H1 (cell line): ENCODE measurements at regions not wholly inside any gene's neighbourhood (a gene's known extent, or its start where the extent isn't known, plus 50 kb on each side); places are given as distances from the start of the nearest gene placed in this dataset.
A peak's percentile ranks its signal among the peaks of the same experiment; 100 is the strongest.

ENCODE experiments used
- CTCF ChIA-PET: fragments of 300-600 bp; sonication (Branson Sonifier 250); formaldehyde crosslinking; loops from one replicate; lab custom pipeline; 2021; ENCODE audit not compliant: partially characterized antibody; lab: Charles Lee
- POLR2A ChIA-PET: fragments of 300-600 bp; sonication (Branson Sonifier 250); formaldehyde crosslinking; loops from one replicate; lab custom pipeline; 2021; ENCODE audit warnings: inconsistent platforms; ENCODE audit not compliant: partially characterized antibody; lab: Charles Lee
- DNase-seq, 2 experiments: peaks; one replicate each; pipeline versions ENCODE4 v3.0.0 to v3.0.0-alpha.2; 2010 to 2022; ENCODE audit warnings: low spot score in 2 of 2, low read depth in 1 of 2, mixed read lengths in 1 of 2
- FAIRE-seq: peaks from 2 replicates; lab custom pipeline; 2011; peaks lifted over from hg19 to GRCh38; lab: Jason Lieb, UNC
- H2AFZ ChIP-seq: 2 replicates; pipeline ENCODE4 v1.8.1; 2012; ENCODE audit warnings: low read length, inconsistent platforms
- H2AK5ac ChIP-seq: 2 replicates; pipeline ENCODE4 v1.6.1; 2013; ENCODE audit warnings: low read depth, low read length
- H2BK120ac ChIP-seq: replicated peaks from 2 replicates; pipeline ENCODE3; 2013; ENCODE audit warnings: low read depth, low read length, inconsistent platforms
- H2BK12ac ChIP-seq: 2 replicates; pipeline ENCODE4 v1.6.1; 2013; ENCODE audit warnings: low read depth, low read length
- H2BK15ac ChIP-seq: 2 replicates; pipeline ENCODE4 v1.6.1; 2013; ENCODE audit warnings: low read length
- H2BK20ac ChIP-seq: 2 replicates; pipeline ENCODE4 v1.6.1; 2013; ENCODE audit warnings: low read length
- H2BK5ac ChIP-seq: 2 replicates; pipeline ENCODE4 v1.6.1; 2013; ENCODE audit warnings: low read depth, low read length
- H3K14ac ChIP-seq: 2 replicates; pipeline ENCODE4 v1.6.1; 2013; ENCODE audit warnings: inconsistent platforms; ENCODE audit not compliant: insufficient read length
- H3K18ac ChIP-seq: 2 replicates; pipeline ENCODE4 v1.6.1; 2013; ENCODE audit warnings: low read length; ENCODE audit errors: extremely low read depth
- H3K23ac ChIP-seq: 2 replicates; pipeline ENCODE4 v1.6.1; 2013; ENCODE audit warnings: inconsistent platforms; ENCODE audit not compliant: insufficient read length
- H3K23me2 ChIP-seq: 2 replicates; pipeline ENCODE4 v1.6.1; 2013; ENCODE audit warnings: low read depth, low read length
- H3K27ac ChIP-seq: 2 replicates; pipeline ENCODE4 v1.6.1; 2011; ENCODE audit warnings: low read depth, low read length, inconsistent platforms
- H3K27me3 ChIP-seq, 4 experiments: replicated peaks in 1 of 4; 1 replicate in 1 of 4; 2 replicates in 3 of 4; pipeline versions ENCODE4 v1.6.1 to v1.8.1; 2011 to 2013; ENCODE audit warnings: low read length in 3 of 4, mild to moderate bottlenecking in 3 of 4, inconsistent platforms in 2 of 4, mixed read lengths in 2 of 4, moderate library complexity in 1 of 4; ENCODE audit not compliant: control insufficient read depth in 3 of 4, insufficient read depth in 3 of 4; ENCODE audit errors: extremely low read depth in 1 of 4
- H3K36me3 ChIP-seq, 4 experiments: 2 replicates each; pipeline versions ENCODE4 v1.6.1 to v1.8.1; 2011 to 2013; ENCODE audit warnings: mild to moderate bottlenecking in 4 of 4, low read length in 3 of 4, moderate library complexity in 2 of 4, control low read depth in 1 of 4, inconsistent platforms in 1 of 4; ENCODE audit not compliant: insufficient read depth in 4 of 4, control insufficient read depth in 2 of 4
- H3K4ac ChIP-seq: replicated peaks from 2 replicates; pipeline ENCODE3; 2013; ENCODE audit warnings: low read length, low read depth, mixed read lengths, inconsistent platforms; ENCODE audit not compliant: insufficient read length
- H3K4me1 ChIP-seq, 4 experiments: replicated peaks in 1 of 4; 1 replicate in 1 of 4; 2 replicates in 3 of 4; pipeline versions ENCODE4 v1.6.1 to v1.8.1; 2011 to 2013; ENCODE audit warnings: low read length in 3 of 4, inconsistent platforms in 2 of 4, mixed read lengths in 1 of 4; ENCODE audit not compliant: insufficient read depth in 4 of 4, control insufficient read depth in 3 of 4
- H3K4me2 ChIP-seq, 2 experiments: 2 replicates each; pipeline versions ENCODE4 v1.6.1 to v1.8.1; 2011 to 2013; ENCODE audit warnings: low read depth in 2 of 2, low read length in 2 of 2, control low read depth in 1 of 2, inconsistent platforms in 1 of 2, mild to moderate bottlenecking in 1 of 2; ENCODE audit not compliant: insufficient read depth in 1 of 2
- H3K4me3 ChIP-seq, 4 experiments: fragments of 200-600, 300-600 bp in 1 of 4; sonication (generic), shearing (Covaris generic), sonication (Bioruptor Twin) in 1 of 4; 2 replicates each; pipeline versions ENCODE4 v1.5.1 to v1.8.1; 2011 to 2016; ENCODE audit warnings: low read length in 4 of 4, low read depth in 3 of 4, control low read depth in 2 of 4, inconsistent platforms in 2 of 4, mild to moderate bottlenecking in 2 of 4, mixed read lengths in 1 of 4, moderate library complexity in 1 of 4; ENCODE audit not compliant: insufficient read depth in 2 of 4; ENCODE audit errors: extremely low read depth in 1 of 4
- H3K56ac ChIP-seq: replicated peaks from 2 replicates; pipeline ENCODE3; 2013; ENCODE audit warnings: low read depth, mild to moderate bottlenecking, mixed read lengths, low read length, inconsistent platforms; ENCODE audit not compliant: insufficient read length
- H3K79me1 ChIP-seq: 2 replicates; pipeline ENCODE4 v1.6.1; 2013; ENCODE audit warnings: low read depth, low read length, control low read depth
- H3K79me2 ChIP-seq, 2 experiments: 2 replicates each; pipeline versions ENCODE4 v1.6.1 to v1.8.1; 2012 to 2013; ENCODE audit warnings: low read length in 2 of 2, mild to moderate bottlenecking in 2 of 2, inconsistent platforms in 1 of 2; ENCODE audit not compliant: insufficient read depth in 2 of 2, control insufficient read depth in 1 of 2
- H3K9ac ChIP-seq, 4 experiments: replicated peaks in 1 of 4; 1 replicate in 1 of 4; 2 replicates in 3 of 4; pipeline versions ENCODE4 v1.6.1 to v1.8.1; 2011 to 2013; ENCODE audit warnings: low read depth in 3 of 4, low read length in 3 of 4, control low read depth in 2 of 4, mild to moderate bottlenecking in 2 of 4, moderate library complexity in 2 of 4, inconsistent platforms in 1 of 4; ENCODE audit errors: extremely low read depth in 1 of 4
- H3K9me3 ChIP-seq, 2 experiments: 2 replicates each; pipeline versions ENCODE4 v1.6.1 to v1.8.1; 2012 to 2013; ENCODE audit warnings: mild to moderate bottlenecking in 2 of 2, moderate library complexity in 2 of 2, control low read depth in 1 of 2, inconsistent platforms in 1 of 2, low read depth in 1 of 2, low read length in 1 of 2, mixed read lengths in 1 of 2; ENCODE audit not compliant: insufficient read depth in 2 of 2
- H4K20me1 ChIP-seq, 2 experiments: replicated peaks in 1 of 2; 2 replicates each; pipeline versions ENCODE3 to v1.8.1; 2011 to 2013; ENCODE audit warnings: inconsistent platforms in 2 of 2, low read length in 2 of 2, mild to moderate bottlenecking in 1 of 2; ENCODE audit not compliant: insufficient read depth in 2 of 2, control insufficient read depth in 1 of 2
- H4K5ac ChIP-seq: 2 replicates; pipeline ENCODE4 v1.6.1; 2013; ENCODE audit warnings: low read length, low read depth, mixed read lengths, inconsistent platforms; ENCODE audit not compliant: insufficient read length
- H4K8ac ChIP-seq: 2 replicates; pipeline ENCODE4 v1.8.0; 2013; ENCODE audit warnings: mild to moderate bottlenecking, moderate library complexity, low read length, inconsistent platforms; ENCODE audit not compliant: insufficient read depth; ENCODE audit errors: extremely low read depth
- H4K91ac ChIP-seq: replicated peaks from 2 replicates; pipeline ENCODE3; 2013; ENCODE audit warnings: low read length, mixed read lengths, inconsistent platforms; ENCODE audit not compliant: insufficient read length
- BCL11A ChIP-seq, 2 experiments: IDR thresholded peaks; one replicate each; pipeline ENCODE4 v1.6.1; 2011; ENCODE audit warnings: low read depth in 2 of 2, low read length in 2 of 2, mild to moderate bottlenecking in 2 of 2
- CBX8 ChIP-seq: fragments of 300-800, 300-1000 bp; sonication (generic); IDR thresholded peaks from 2 replicates; pipeline ENCODE4 v1.7.1; 2016; ENCODE audit warnings: low read depth, low read length, borderline replicate concordance
- CEBPB ChIP-seq: IDR thresholded peaks from 2 replicates; pipeline ENCODE4 v1.6.1; 2012; ENCODE audit warnings: low read depth, low read length
- EGR1 ChIP-seq: IDR thresholded peaks from 2 replicates; pipeline ENCODE4 v1.6.1; 2011; ENCODE audit warnings: low read depth, low read length, borderline replicate concordance
- FOSL1 ChIP-seq: IDR thresholded peaks from 2 replicates; pipeline ENCODE4 v1.6.1; 2011; ENCODE audit warnings: mild to moderate bottlenecking, low read depth, low read length, moderate library complexity; ENCODE audit not compliant: insufficient read depth
- GABPA ChIP-seq: IDR thresholded peaks from 2 replicates; pipeline ENCODE4 v1.6.1; 2011; ENCODE audit warnings: mild to moderate bottlenecking, low read length, moderate library complexity, borderline replicate concordance; ENCODE audit not compliant: insufficient read depth
- MAFK ChIP-seq: IDR thresholded peaks from 2 replicates; pipeline ENCODE4 v1.6.1; 2012; ENCODE audit warnings: low read depth, mild to moderate bottlenecking, improper control_type of control experiment, low read length
- NRF1 ChIP-seq: IDR thresholded peaks from 2 replicates; pipeline ENCODE4 v1.6.1; 2011; ENCODE audit warnings: mild to moderate bottlenecking, low read depth, low read length, improper control_type of control experiment
- SIN3A ChIP-seq, 2 experiments: IDR thresholded peaks in 1 of 2; conservative IDR thresholded peaks in 1 of 2; 2 replicates each; pipeline ENCODE4 v1.6.1; 2011 to 2012; ENCODE audit warnings: low read length in 2 of 2, improper control_type of control experiment in 1 of 2, low read depth in 1 of 2, mild to moderate bottlenecking in 1 of 2
- SP2 ChIP-seq: IDR thresholded peaks from 2 replicates; pipeline ENCODE4 v1.6.1; 2012; ENCODE audit warnings: mild to moderate bottlenecking, low read length, inconsistent platforms
- TAF1 ChIP-seq: IDR thresholded peaks from 2 replicates; pipeline ENCODE4 v1.6.1; 2011; ENCODE audit warnings: mild to moderate bottlenecking, low read depth, low read length
- WGBS, 2 experiments: shearing (Covaris generic) in 1 of 2; methylation state at CpG; one replicate each; pipeline versions ENCODE4 v1.1.6 to v1.1.7; 2013 to 2015; ENCODE audit warnings: low lambda C conversion rate in 2 of 2, mixed read lengths in 2 of 2, inconsistent platforms in 1 of 2, low coverage in 1 of 2, missing lambda C conversion rate in 1 of 2; ENCODE audit not compliant: insufficient replicate concordance in 2 of 2, insufficient coverage in 1 of 2, insufficient read length in 1 of 2; ENCODE audit errors: extremely low coverage in 1 of 2, missing lambda C conversion rate in 1 of 2; 5-methylcytosine and 5-hydroxymethylcytosine counted together

GRCh38 chr2:42920446-42921146 lies 128.2 kb upstream of the HAAO start:
- Histone ChIP-seq H3K23ac (no peak overlapping the region), H2BK12ac (no peak overlapping the region), H2AK5ac (no peak overlapping the region), H3K14ac (no peak overlapping the region), H3K9ac (no peak overlapping the region), H2BK120ac (no peak overlapping the region), H3K27ac (no peak overlapping the region), H4K20me1 (no peaks in the 10 kb centered on the region), H3K4me3 (no peak overlapping the region), H3K23me2 (no peaks in the 10 kb centered on the region), H4K91ac (peak overlapping the region; percentile 25), H2BK15ac (no peak overlapping the region), H3K79me1 (no peaks in the 10 kb centered on the region), H3K27me3 (no peaks in the 10 kb centered on the region), H4K8ac (no peak overlapping the region), H2AFZ (no peak overlapping the region), H3K4ac (no peak overlapping the region), H2BK20ac (0 out of 2 replicates have a peak overlapping the region, but pooled peaks have one; percentile 14), H3K79me2 (no peaks in the 10 kb centered on the region), H3K4me1 (peaks cover 9 to 19% (median 14%) of the 10 kb centered on the region in 4 experiments), H3K9me3 (no peaks in the 10 kb centered on the region), H3K56ac (no peak overlapping the region), H3K4me2 (no peak overlapping the region), H4K5ac (no peak overlapping the region), H2BK5ac (no peak overlapping the region), H3K36me3 (no peaks in the 10 kb centered on the region), H3K18ac (no peak overlapping the region)
- POLR2A ChIA-PET, result interaction anchor here (1.1 kb wide), 1 partner anchor 328 kb away, joined by 3 read pairs; no protein-coding TSS in a partner anchor
- FAIRE-seq (no peak), DNase-seq (no peak)
- 85% methylated on average over 14 of the region's 15 CpGs; no CpG with 5 or more reads in 1 of the 2 experiments for WGBS, 2 experiments
- CTCF ChIA-PET, result interaction anchor here (1.1 to 9.9 kb wide), 6 partner anchors 9 to 90 kb away, joined by 3 to 69 read pairs (median 3); no protein-coding TSS in a partner anchor
- no peak for TF ChIP-seq SP2
- TF ChIP-seq NRF1, result no peak
- no peak for TF ChIP-seq SIN3A (conservative IDR thresholded peaks at IDR 0.05 in 1 of 2, IDR thresholded peaks at IDR 0.05 in 1 of 2; ENCODE audit: low read depth in 1 of 2, low read length in 2 of 2)
- TF ChIP-seq EGR1, result no peak
- TF ChIP-seq CEBPB, result no peak
- no peak for TF ChIP-seq GABPA
- TF ChIP-seq MAFK, result no peak
- no peak for TF ChIP-seq FOSL1
- no peak for TF ChIP-seq BCL11A (IDR thresholded peaks at IDR 0.05; ENCODE audit: low read depth in 2 of 2, low read length in 2 of 2)
- TF ChIP-seq CBX8, result no peak
- no peak for TF ChIP-seq TAF1
